GM18867 (cell line): ENCODE measurements at regions not wholly inside any gene's neighbourhood (a gene's known extent, or its start where the extent isn't known, plus 50 kb on each side); places are given as distances from the start of the nearest gene placed in this dataset.
"Not testable (repeated sequence)": the region's sequence is repeated elsewhere in the genome, so short reads cannot be mapped to it uniquely, and the experiment has no call there.

Experiments
- ATAC-seq: cut with Tn5 transposase; IDR thresholded peaks from one replicate; pipeline ENCODE4 v1.9.1; 2021; ENCODE audit warnings: mild to moderate bottlenecking, moderate library complexity; ENCODE audit not compliant: unreplicated experiment

GRCh38 chr21:5013455-5014304, 5507.7 kb upstream of the TPTE start:
- ATAC-seq = not testable (repeated sequence)

GRCh38 chr21:5015187-5015586, 5506.2 kb upstream of the TPTE start:
- ATAC-seq = not testable (repeated sequence)

- ATAC-seq = peak; percentile 53
Observed at GRCh38 chr21:5019120-5019519, 5502.3 kb upstream of the TPTE start.

GRCh38 chr21:5021815-5022214, 5499.6 kb upstream of the TPTE start:
- ATAC-seq = peak; percentile 38

GRCh38 chr21:5022254-5022653, 5499.1 kb upstream of the TPTE start:
- peak; percentile 46 for ATAC-seq

- ATAC-seq = peak; percentile 10
Observed at GRCh38 chr21:5022748-5023147, 5498.6 kb upstream of the TPTE start.

- not testable (repeated sequence) for ATAC-seq
Observed at GRCh38 chr21:5035147-5035546, 5486.2 kb upstream of the TPTE start.

GRCh38 chr21:5035587-5035986, 5485.8 kb upstream of the TPTE start:
- ATAC-seq = not testable (repeated sequence)

GRCh38 chr21:5037606-5038331, 5483.6 kb upstream of the TPTE start:
- not testable (repeated sequence) for ATAC-seq

GRCh38 chr21:5039926-5040325, 5481.5 kb upstream of the TPTE start:
- not testable (repeated sequence) for ATAC-seq

- ATAC-seq = not testable (repeated sequence)
Observed at GRCh38 chr21:5042583-5042982, 5478.8 kb upstream of the TPTE start.

- ATAC-seq = not testable (repeated sequence)
Observed at GRCh38 chr21:5044812-5045211, 5476.6 kb upstream of the TPTE start.

- ATAC-seq = not testable (repeated sequence)
Observed at GRCh38 chr21:5051303-5052018, 5469.9 kb upstream of the TPTE start.

GRCh38 chr21:5055027-5055754, 5466.2 kb upstream of the TPTE start:
- not testable (repeated sequence) for ATAC-seq

GRCh38 chr21:5055996-5056962, 5465.1 kb upstream of the TPTE start:
- peak; percentile 71 for ATAC-seq

- not testable (repeated sequence) for ATAC-seq
Observed at GRCh38 chr21:5057077-5057476, 5464.3 kb upstream of the TPTE start.

GRCh38 chr21:5060364-5061083, 5460.9 kb upstream of the TPTE start:
- ATAC-seq = not testable (repeated sequence)

- ATAC-seq = not testable (repeated sequence)
Observed at GRCh38 chr21:5064581-5065142, 5456.7 kb upstream of the TPTE start.
